GM23338 (cell line): ENCODE measurements at regions not wholly inside any gene's neighbourhood (a gene's known extent, or its start where the extent isn't known, plus 50 kb on each side); places are given as distances from the start of the nearest gene placed in this dataset.

ENCODE experiments used
- ATAC-seq: fragments of 200-7000 bp; cut with Tn5 transposase; 3 replicates; pipeline ENCODE4 v1.9.1; 2020
- DNase-seq: peaks from one replicate; pipeline ENCODE4 v3.0.0-alpha.2; 2015; ENCODE audit warnings: low spot score
- H2AFZ ChIP-seq: fragments of 200-600 bp; sonication (generic); 2 replicates; pipeline ENCODE4 v1.8.0; 2016; ENCODE audit warnings: antibody characterized with exemption, mild to moderate bottlenecking, moderate library complexity
- H3F3A ChIP-seq: fragments of 200-600 bp; sonication (generic); replicated peaks from 2 replicates; pipeline ENCODE4 v1.8.0; 2017; ENCODE audit warnings: antibody characterized with exemption, mixed run types, low read depth
- H3K27ac ChIP-seq: fragments of 200-600 bp; sonication (generic); 2 replicates; pipeline ENCODE4 v1.6.1; 2016; ENCODE audit warnings: low read depth
- H3K27me3 ChIP-seq: fragments of 200-600 bp; sonication (generic); 2 replicates; pipeline ENCODE4 v1.8.0; 2016; ENCODE audit warnings: mild to moderate bottlenecking, mixed run types, moderate library complexity; ENCODE audit not compliant: insufficient read depth
- H3K36me3 ChIP-seq: fragments of 200-600 bp; sonication (generic); 2 replicates; pipeline ENCODE4 v1.8.0; 2016; ENCODE audit warnings: mild to moderate bottlenecking; ENCODE audit not compliant: insufficient read depth
- H3K4me1 ChIP-seq: fragments of 200-600 bp; sonication (generic); 2 replicates; pipeline ENCODE4 v1.8.0; 2016; ENCODE audit warnings: mild to moderate bottlenecking, moderate library complexity; ENCODE audit not compliant: insufficient read depth
- H3K4me2 ChIP-seq: fragments of 200-600 bp; sonication (generic); 2 replicates; pipeline ENCODE4 v1.7.1; 2017; ENCODE audit warnings: mixed run types
- H3K4me3 ChIP-seq: fragments of 200-600 bp; sonication (generic); 2 replicates; pipeline ENCODE4 v1.6.1; 2016; ENCODE audit warnings: mixed run types
- H3K79me2 ChIP-seq: fragments of 200-600 bp; sonication (generic); replicated peaks from 2 replicates; pipeline ENCODE4 v1.8.0; 2017; ENCODE audit warnings: mild to moderate bottlenecking; ENCODE audit not compliant: insufficient read depth
- H3K9me2 ChIP-seq: fragments of 200-600 bp; sonication (generic); 2 replicates; pipeline ENCODE4 v1.8.0; 2017; ENCODE audit not compliant: insufficient read depth
- H4K20me1 ChIP-seq: fragments of 200-600 bp; sonication (generic); replicated peaks from 2 replicates; pipeline ENCODE4 v1.8.0; 2017; ENCODE audit warnings: mild to moderate bottlenecking; ENCODE audit not compliant: insufficient read depth
- H3K27ac Mint-ChIP-seq: 2 replicates; pipeline ENCODE4 v1.8.0; 2020; ENCODE audit warnings: inconsistent platforms, mild to moderate bottlenecking, moderate library complexity, mixed read lengths
- H3K27me3 Mint-ChIP-seq: 3 replicates; pipeline ENCODE4 v1.8.0; 2022; ENCODE audit warnings: low read depth, mild to moderate bottlenecking, moderate library complexity, mixed read lengths, inconsistent platforms; ENCODE audit not compliant: insufficient read depth, poor library complexity
- H3K36me3 Mint-ChIP-seq: 3 replicates; pipeline ENCODE4 v1.8.0; 2021; ENCODE audit warnings: low read depth, mild to moderate bottlenecking, inconsistent platforms, moderate library complexity, mixed read lengths
- H3K4me1 Mint-ChIP-seq: 3 replicates; pipeline ENCODE4 v1.8.0; 2020; ENCODE audit warnings: mild to moderate bottlenecking, inconsistent platforms, mixed read lengths
- H3K4me3 Mint-ChIP-seq: 3 replicates; pipeline ENCODE4 v1.8.0; 2021; ENCODE audit warnings: moderate library complexity, mild to moderate bottlenecking, inconsistent platforms, mixed read lengths
- H3K9me3 Mint-ChIP-seq: 3 replicates; pipeline ENCODE4 v1.8.0; 2020; ENCODE audit warnings: moderate library complexity, mild to moderate bottlenecking, inconsistent platforms, mixed read lengths
- CREB1 ChIP-seq: fragments of 250-450 bp; sonication (Bioruptor Pico); IDR thresholded peaks from 2 replicates; pipeline ENCODE4 v1.5.0; 2020; ENCODE audit warnings: low read depth, mild to moderate bottlenecking, moderate library complexity
- CTCF ChIP-seq, 2 experiments: fragments of 200-600 bp in 1 of 2; sonication (generic) in 1 of 2; conservative IDR thresholded peaks; 2 replicates each; pipeline versions ENCODE4 v1.5.1 to v1.6.1; 2016 to 2017; ENCODE audit warnings: antibody characterized with exemption in 2 of 2, low read depth in 2 of 2, mild to moderate bottlenecking in 2 of 2, moderate library complexity in 1 of 2
- ETS1 ChIP-seq: IDR thresholded peaks from 2 replicates; pipeline ENCODE4 v1.6.1; 2016; ENCODE audit warnings: antibody characterized with exemption
- EZH2 ChIP-seq: fragments of 200-600 bp; sonication (generic); IDR thresholded peaks from one replicate; pipeline ENCODE4 v1.8.0; 2017; ENCODE audit warnings: antibody characterized with exemption, mild to moderate bottlenecking, low read depth; ENCODE audit not compliant: unreplicated experiment
- EZH2phosphoT487 ChIP-seq: fragments of 200-600 bp; sonication (generic); IDR thresholded peaks from one replicate; pipeline ENCODE4 v1.8.1; 2018; ENCODE audit warnings: antibody characterized with exemption; ENCODE audit not compliant: unreplicated experiment
- JUNB ChIP-seq: IDR thresholded peaks from one replicate; pipeline ENCODE4 v1.6.1; 2016; ENCODE audit warnings: antibody characterized with exemption; ENCODE audit not compliant: unreplicated experiment
- NANOG ChIP-seq: IDR thresholded peaks from 2 replicates; pipeline ENCODE4 v1.6.1; 2016; ENCODE audit warnings: antibody characterized with exemption, borderline replicate concordance
- POLR2AphosphoS5 ChIP-seq: IDR thresholded peaks from 2 replicates; pipeline ENCODE4 v1.6.1; 2016; ENCODE audit warnings: antibody characterized with exemption, low read depth
- STAT1 ChIP-seq: IDR thresholded peaks from one replicate; pipeline ENCODE4 v1.6.1; 2016; ENCODE audit warnings: antibody characterized with exemption; ENCODE audit not compliant: unreplicated experiment
- ZNF114 ChIP-seq: fragments of 250-450 bp; sonication (Bioruptor Pico); IDR thresholded peaks from 2 replicates; pipeline ENCODE4 v1.5.0; 2020; ENCODE audit warnings: mild to moderate bottlenecking, moderate library complexity
- ZNF331 ChIP-seq: fragments of 250-450 bp; sonication (Bioruptor Pico); IDR thresholded peaks from 2 replicates; pipeline ENCODE4 v1.5.0; 2020; ENCODE audit warnings: low read depth, mild to moderate bottlenecking, moderate library complexity

GRCh38 chr15:29468899-29469298 is 199.3 kb upstream of the NSMCE3 start:
- H3K4me1 ChIP-seq = peaks cover 25% of the 10 kb centered on the region
- no peaks in the 10 kb centered on the region for H3F3A ChIP-seq
- no peaks in the 10 kb centered on the region for H3K9me2 ChIP-seq
- H3K36me3 ChIP-seq = no peaks in the 10 kb centered on the region
- Mint-ChIP-seq H3K27ac (no peak overlapping the region), H3K4me3 (no peak overlapping the region), H3K4me1 (peaks cover 29% of the 10 kb centered on the region), H3K9me3 (no peaks in the 10 kb centered on the region), H3K27me3 (peaks cover 2% of the 10 kb centered on the region), H3K36me3 (no peaks in the 10 kb centered on the region)
- no peak for ATAC-seq
- no peak for TF ChIP-seq CREB1 (CRISPR knock-in tag)
- no peak for TF ChIP-seq POLR2AphosphoS5
- no peak for TF ChIP-seq ETS1
- no peak for TF ChIP-seq CTCF (conservative IDR thresholded peaks at IDR 0.05; ENCODE audit: low read depth in 2 of 2)
- no peak for TF ChIP-seq EZH2phosphoT487
- no peak for TF ChIP-seq NANOG
- H3K79me2 ChIP-seq = no peaks in the 10 kb centered on the region
- no peaks in the 10 kb centered on the region for H3K27me3 ChIP-seq
- no peak overlapping the region for H3K27ac ChIP-seq
- no peak overlapping the region for H2AFZ ChIP-seq
- no peak overlapping the region for H3K4me3 ChIP-seq
- no peaks in the 10 kb centered on the region for H4K20me1 ChIP-seq
- H3K4me2 ChIP-seq = no peak overlapping the region
- no peak for DNase-seq

GRCh38 chr15:29467091-29467490 is 197.5 kb upstream of the NSMCE3 start:
- no peaks in the 10 kb centered on the region for H3K79me2 ChIP-seq
- Mint-ChIP-seq H3K9me3 (no peaks in the 10 kb centered on the region), H3K36me3 (no peaks in the 10 kb centered on the region), H3K4me1 (peaks cover 26% of the 10 kb centered on the region), H3K27me3 (peaks cover 2% of the 10 kb centered on the region), H3K27ac (no peak overlapping the region), H3K4me3 (no peak overlapping the region)
- no peaks in the 10 kb centered on the region for H4K20me1 ChIP-seq
- DNase-seq (no peak), ATAC-seq (no peak)
- no peak overlapping the region for H3K27ac ChIP-seq
- TF ChIP-seq JUNB (no peak), STAT1 (no peak)
- no peaks in the 10 kb centered on the region for H3K9me2 ChIP-seq
- H3K27me3 ChIP-seq = no peaks in the 10 kb centered on the region
- no peak overlapping the region for H3K4me2 ChIP-seq
- no peak overlapping the region for H3K4me3 ChIP-seq
- H3K36me3 ChIP-seq = no peaks in the 10 kb centered on the region
- peaks cover 25% of the 10 kb centered on the region for H3K4me1 ChIP-seq
- H2AFZ ChIP-seq = no peak overlapping the region
- H3F3A ChIP-seq = no peaks in the 10 kb centered on the region

GRCh38 chr15:29466292-29466691 is 196.7 kb upstream of the NSMCE3 start:
- Mint-ChIP-seq H3K4me1 (peaks cover 18% of the 10 kb centered on the region), H3K4me3 (no peak overlapping the region), H3K36me3 (no peaks in the 10 kb centered on the region), H3K9me3 (no peaks in the 10 kb centered on the region), H3K27ac (no peak overlapping the region), H3K27me3 (peaks cover 2% of the 10 kb centered on the region)
- H3K4me3 ChIP-seq = no peak overlapping the region
- ATAC-seq (no peak), DNase-seq (no peak)
- H2AFZ ChIP-seq = no peak overlapping the region
- no peak overlapping the region for H3K4me2 ChIP-seq
- H3K4me1 ChIP-seq = peaks cover 17% of the 10 kb centered on the region; the same call in 1 of the 2 replicates
- H3K27ac ChIP-seq = no peak overlapping the region
- H3F3A ChIP-seq = no peaks in the 10 kb centered on the region
- H3K27me3 ChIP-seq = no peaks in the 10 kb centered on the region
- H3K36me3 ChIP-seq = no peaks in the 10 kb centered on the region
- H3K79me2 ChIP-seq = no peaks in the 10 kb centered on the region
- no peaks in the 10 kb centered on the region for H4K20me1 ChIP-seq
- H3K9me2 ChIP-seq = no peaks in the 10 kb centered on the region
- TF ChIP-seq CTCF (conservative IDR thresholded peaks at IDR 0.05; ENCODE audit: low read depth in 2 of 2) (no peak), ZNF331 (CRISPR knock-in tag) (no peak), CREB1 (CRISPR knock-in tag) (no peak), ETS1 (no peak), STAT1 (no peak), POLR2AphosphoS5 (no peak), EZH2 (no peak), JUNB (no peak), ZNF114 (CRISPR knock-in tag) (no peak)
